HG02571 (cell line): ENCODE measurements at regions not wholly inside any gene's neighbourhood (a gene's known extent, or its start where the extent isn't known, plus 50 kb on each side); places are given as distances from the start of the nearest gene placed in this dataset.
"Not testable (repeated sequence)": the region's sequence is repeated elsewhere in the genome, so short reads cannot be mapped to it uniquely, and the experiment has no call there.

Source experiments
- ATAC-seq: cut with Tn5 transposase; IDR thresholded peaks from one replicate; pipeline ENCODE4 v1.9.1; 2021; ENCODE audit warnings: mild to moderate bottlenecking, moderate library complexity; ENCODE audit not compliant: unreplicated experiment

GRCh38 chr4:181874602-181875001, 368.6 kb upstream of the TENM3 start:
- no peak for ATAC-seq

DNA sequence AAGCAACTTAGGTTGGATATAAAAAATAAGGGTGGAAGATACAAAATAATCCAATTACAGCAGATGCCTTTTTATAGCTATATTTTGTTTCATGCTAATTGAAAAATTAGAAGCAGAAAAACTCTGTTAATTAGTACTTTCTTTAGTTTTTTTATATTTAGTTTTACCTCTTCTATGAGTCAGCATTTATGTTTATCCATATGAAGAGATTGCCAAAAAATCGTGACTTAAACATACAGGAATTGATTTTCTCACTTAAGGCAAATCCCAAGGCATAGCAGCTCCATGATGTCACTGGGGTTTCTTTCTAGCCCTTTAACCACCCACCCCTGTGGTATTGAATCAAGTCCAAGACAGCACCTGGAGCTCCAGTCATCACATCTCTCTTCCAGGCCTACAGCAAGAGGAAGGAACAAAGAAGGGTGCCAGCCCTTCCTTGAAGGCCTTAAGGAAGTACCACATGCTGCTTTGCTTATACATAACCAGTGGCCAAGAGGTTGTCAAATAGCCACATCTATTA, 365.8 kb upstream of the TENM3 start:
- ATAC-seq, result no peak

GRCh38 chr4:181890031-181890430, 353.2 kb upstream of the TENM3 start:
- ATAC-seq, result no peak

DNA sequence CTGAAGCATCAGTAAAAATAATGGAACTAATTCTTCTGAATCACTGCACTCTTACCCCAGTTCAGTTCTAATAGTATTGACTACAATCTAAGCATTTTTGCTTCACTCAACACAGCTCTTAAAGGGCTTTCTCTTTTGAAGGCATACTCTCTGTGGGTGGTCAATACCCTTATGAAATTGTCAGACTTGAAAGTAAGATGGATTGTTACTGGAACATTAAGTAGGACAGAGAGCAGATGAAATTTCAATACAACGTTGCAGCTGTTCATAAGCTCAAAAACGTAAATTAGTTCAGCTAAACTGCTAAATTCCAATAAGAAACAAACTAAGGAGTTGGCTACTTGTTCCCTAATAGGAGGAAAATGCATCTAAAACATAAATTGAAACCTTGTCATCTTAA, 352.3 kb upstream of the TENM3 start:
- no peak for ATAC-seq

DNA sequence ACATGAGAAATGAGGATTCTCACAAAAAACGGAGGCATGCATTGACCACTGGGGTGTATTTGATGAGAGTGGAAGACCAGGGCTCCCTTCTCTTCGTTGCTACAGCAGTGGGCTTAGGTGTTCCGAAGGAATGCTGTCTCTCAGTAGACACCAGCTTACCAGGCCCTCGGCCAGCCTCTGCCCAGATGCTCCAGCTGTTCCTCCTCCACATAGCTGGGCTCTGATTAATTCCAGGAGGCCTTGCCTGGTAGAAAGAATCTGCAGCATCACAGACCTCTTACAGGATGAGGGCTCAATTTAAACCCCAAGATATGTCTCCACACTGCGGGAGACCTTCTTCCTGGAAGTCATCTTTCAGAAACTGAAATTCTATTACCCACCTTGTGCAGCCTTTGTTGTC, 346.6 kb upstream of the TENM3 start:
- ATAC-seq, result no peak

- ATAC-seq, result no peak
Measured at GRCh38 chr4:181897935-181898334, 345.3 kb upstream of the TENM3 start.

DNA sequence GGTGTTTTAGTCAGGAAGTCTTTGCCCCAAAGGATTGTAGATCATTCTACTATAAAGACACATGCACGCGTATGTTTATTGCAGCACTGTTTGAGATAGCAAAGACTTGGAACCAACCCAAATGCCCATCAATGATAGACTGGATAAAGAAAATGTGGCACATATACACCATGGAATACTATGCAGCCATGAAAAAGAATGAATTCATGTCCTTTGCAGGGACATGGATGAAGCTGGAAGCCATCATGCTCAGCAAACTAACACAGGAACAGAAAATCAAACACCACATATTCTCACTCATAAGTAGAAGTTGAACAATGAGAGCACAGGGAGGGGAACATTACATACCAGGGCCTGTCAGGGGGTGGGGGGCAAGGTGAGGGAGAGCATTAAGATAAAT, 340.8 kb upstream of the TENM3 start:
- ATAC-seq, result not testable (repeated sequence)

GRCh38 chr4:181905708-181906107, 337.5 kb upstream of the TENM3 start:
- ATAC-seq, result no peak

DNA sequence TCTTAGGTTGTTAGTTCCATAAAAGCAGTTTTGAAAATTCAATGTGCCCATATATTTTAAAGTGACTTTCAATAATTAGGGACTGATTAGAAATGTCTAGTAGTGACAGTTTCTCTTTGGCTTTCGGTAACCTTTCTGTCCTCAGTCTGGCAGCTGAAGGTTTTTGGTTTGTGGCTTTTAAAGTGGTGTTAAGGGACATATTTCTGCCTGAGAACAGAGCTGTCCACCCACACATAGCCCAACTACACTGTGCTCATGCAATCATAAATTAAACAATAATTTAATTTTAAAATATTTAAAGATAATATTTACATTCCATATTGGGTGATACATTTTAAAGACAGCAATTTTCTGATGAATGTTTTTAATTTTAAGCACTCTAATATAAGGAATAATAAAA, 335.0 kb upstream of the TENM3 start:
- ATAC-seq, result no peak

DNA sequence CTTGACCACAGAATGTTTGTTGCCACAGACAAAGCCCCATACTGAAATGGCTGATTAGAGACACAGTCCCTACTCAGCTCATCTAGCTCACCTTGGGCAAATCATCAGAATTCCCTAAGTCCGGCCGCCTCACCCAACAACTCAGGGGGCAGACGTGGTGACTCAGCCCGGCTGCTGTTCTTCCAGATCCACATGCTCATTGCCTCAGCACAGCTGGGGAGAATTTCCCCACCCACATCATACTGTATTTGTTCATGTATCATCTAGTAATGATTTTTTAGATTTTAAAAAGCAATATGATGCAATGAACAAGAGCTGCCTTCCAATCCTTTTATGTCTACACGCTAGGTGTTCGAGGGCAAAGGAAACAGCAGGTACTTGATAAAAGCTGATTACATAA, 333.8 kb upstream of the TENM3 start:
- ATAC-seq, result no peak

GRCh38 chr4:181911420-181911819, 331.8 kb upstream of the TENM3 start:
- no peak for ATAC-seq

DNA sequence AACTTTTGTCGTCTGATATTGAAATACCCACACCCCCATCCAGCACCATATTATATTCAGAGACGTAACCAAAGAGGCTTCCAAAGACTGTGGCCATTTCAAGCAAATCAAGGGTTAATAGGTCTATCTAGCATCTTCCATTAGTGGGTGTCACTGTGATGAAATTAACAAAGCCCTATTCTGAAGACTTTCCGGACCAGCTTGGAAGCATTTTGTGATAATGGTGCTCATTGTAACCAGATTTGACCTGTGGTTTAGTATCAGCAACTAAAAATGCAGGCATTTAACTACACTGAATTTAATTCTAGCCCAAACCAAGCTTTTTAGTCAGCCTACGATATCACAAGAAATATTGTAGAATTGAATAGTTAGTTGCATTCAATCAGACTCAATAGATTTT, 309.7 kb upstream of the TENM3 start:
- no peak for ATAC-seq

- no peak for ATAC-seq
Measured at GRCh38 chr4:181938631-181939030, 304.6 kb upstream of the TENM3 start.

GRCh38 chr4:181939199-181939945, 303.8 kb upstream of the TENM3 start:
- ATAC-seq, result no peak

DNA sequence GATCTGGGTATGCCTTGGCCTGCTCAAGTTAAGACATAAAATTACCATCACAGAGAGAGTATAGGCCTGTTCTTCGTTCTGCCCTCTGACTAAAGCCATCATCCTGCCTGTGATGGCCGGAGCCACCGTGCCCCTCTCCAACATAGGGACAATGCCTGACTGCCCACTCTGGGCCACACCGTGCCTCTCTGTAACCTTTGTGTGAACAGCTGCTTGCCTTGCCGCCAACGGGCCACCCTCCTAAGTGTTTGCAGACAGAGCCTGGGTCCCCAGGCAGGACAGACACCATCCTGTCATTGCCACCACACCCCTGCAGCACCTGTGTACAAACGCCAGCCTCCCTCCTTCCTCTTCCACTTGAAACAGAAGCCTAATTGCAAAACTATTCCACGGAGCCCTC, 298.7 kb upstream of the TENM3 start:
- ATAC-seq, result no peak

GRCh38 chr4:181946902-181947301, 296.3 kb upstream of the TENM3 start:
- no peak for ATAC-seq

DNA sequence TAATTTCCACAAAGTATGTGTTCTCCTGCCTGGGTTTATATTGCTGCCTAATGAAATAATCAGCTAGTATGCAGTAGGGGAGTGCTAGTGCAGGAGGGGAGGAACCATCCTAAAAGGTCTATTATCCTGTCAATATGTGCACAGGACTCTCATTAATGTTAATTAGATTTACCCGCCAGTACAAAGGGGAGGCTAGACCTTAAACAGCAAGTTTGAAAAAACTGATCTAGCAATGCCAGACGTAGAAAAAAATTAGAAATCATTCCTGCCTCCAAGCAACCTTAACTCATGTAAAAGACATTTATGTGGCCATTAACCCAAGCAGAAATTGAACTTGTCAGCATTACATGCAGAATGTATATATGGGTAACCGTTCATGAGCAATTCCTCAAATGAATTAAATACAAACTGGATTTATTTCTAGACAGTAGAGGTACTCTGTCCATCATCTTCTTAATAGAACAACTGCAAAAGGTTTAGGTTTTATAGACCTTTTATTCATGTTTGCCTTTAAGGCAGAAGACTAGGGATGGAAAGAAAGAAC, 294.3 kb upstream of the TENM3 start:
- no peak for ATAC-seq

DNA sequence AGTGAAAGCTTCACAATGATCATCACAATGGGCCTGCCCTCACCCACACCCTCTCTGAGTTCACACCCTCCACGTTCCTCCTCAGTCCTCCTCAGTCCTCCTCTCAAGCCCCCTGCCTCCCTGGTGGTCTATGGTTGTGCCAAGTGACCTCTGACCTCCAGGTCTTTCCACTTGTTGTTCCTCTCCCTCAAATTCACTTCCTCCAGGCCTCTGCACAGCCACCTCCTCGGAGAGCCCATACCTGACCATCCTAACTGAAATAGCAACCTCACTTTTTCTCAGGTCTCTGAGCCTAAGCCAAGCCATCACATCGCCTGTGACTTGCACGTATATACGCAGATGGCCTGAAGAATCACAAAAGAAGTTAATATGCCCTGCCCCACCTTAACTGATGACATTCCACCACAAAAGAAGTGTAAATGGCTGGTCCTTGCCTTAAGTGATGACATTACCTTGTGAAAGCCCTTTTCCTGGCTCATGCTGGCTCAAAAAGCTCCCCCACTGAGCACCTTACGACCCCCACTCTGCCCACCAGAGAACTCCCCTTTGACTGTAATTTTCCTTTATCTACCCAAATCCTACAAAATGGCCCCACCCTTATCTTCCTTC, 293.4 kb upstream of the TENM3 start:
- no peak for ATAC-seq

GRCh38 chr4:181950372-181951127, 292.7 kb upstream of the TENM3 start:
- ATAC-seq, result no peak

DNA sequence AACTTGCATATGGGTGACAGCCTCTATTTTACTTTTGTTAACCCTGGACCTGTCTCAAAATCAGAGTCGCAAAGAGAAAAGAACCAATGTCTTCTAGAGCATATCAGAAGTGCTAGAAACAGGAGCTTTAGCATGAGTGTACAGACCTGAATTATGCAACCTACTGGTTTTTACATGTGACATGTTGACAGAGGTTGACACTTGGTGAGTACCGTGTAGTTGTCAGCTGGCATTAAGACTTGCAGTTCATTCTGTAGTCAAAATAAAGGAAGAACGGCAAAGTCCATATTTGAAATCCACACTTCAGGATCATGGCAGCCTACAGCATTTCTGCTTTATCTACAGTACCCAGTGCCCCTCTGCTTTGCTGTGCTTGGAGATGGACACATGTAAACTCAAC, 291.9 kb upstream of the TENM3 start:
- no peak for ATAC-seq

- no peak for ATAC-seq
Measured at GRCh38 chr4:181952478-181952877, 290.7 kb upstream of the TENM3 start.

GRCh38 chr4:181956512-181956911, 286.7 kb upstream of the TENM3 start:
- ATAC-seq, result no peak
